ENCODE measurements at regions not wholly inside any gene's neighbourhood (a gene's known extent, or its start where the extent isn't known, plus 50 kb on each side); places are given as distances from the start of the nearest gene placed in this dataset.

DNA sequence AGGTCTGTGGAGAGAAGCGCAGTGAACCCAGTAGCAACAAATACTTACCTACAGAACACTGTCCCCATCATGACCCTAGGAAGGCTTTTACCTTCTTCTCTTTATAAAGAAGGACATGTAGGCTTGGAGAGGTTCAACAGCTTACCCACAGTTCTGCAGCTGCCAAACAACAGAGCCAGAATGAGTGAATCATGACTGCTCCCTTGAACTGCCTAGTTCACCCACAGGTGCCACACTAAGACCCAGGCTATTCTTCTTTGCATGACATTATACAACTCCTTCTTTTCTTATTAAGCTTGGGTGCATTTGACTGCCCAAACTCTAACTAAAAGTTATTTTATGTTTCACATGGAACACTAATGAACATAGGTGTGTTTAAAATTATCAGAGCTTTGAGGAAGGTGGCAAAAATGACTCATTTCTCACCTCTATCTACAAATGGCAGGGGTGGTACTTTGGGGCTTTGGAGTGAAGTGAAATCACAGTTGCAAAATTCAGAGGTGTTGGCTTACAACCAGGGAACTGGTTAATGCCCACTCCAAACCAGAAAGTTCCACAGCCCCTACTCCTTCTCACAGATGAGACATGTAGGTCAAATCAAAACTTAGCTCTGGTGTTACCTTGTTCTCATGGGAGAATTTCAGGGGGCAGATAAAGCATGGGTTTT, 201.6 kb downstream of the SEMA6A start:
- peaks cover 21% of the 10 kb centered on the region for H3K4me1 Mint-ChIP-seq (ENCODE audit: low read depth)
- H3K36me3 Mint-ChIP-seq = peaks cover 16% of the 10 kb centered on the region
- no peaks in the 10 kb centered on the region for H3K27me3 Mint-ChIP-seq
- H3K4me3 Mint-ChIP-seq = no peak overlapping the region
- no peaks in the 10 kb centered on the region for H3K9me3 Mint-ChIP-seq (ENCODE audit: low read depth)
- H3K27ac Mint-ChIP-seq = no peak overlapping the region

DNA sequence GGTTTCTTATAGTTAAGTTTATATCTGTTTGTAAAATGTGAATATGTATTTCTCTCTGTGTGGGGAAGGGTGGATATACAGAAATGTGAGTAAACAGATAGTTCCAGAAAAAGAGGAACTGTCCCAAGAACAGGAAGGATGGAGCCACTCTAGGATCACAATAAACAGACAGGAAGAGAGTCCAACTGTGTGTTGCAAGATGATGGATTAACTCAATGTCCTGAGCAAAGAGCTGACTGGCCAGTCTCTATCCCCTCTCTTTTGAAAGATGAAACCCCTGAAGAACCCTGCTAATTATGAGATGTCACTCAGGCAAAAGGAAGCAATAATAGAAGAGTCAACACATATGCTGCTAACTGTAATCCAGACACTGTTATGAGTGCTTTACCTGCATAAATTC, 202.7 kb downstream of the SEMA6A start:
- no peaks in the 10 kb centered on the region for H3K9me3 Mint-ChIP-seq (ENCODE audit: low read depth)
- peaks cover 16% of the 10 kb centered on the region for H3K36me3 Mint-ChIP-seq
- peaks cover 21% of the 10 kb centered on the region for H3K4me1 Mint-ChIP-seq (ENCODE audit: low read depth)
- no peaks in the 10 kb centered on the region for H3K27me3 Mint-ChIP-seq
- no peak overlapping the region for H3K4me3 Mint-ChIP-seq
- no peak overlapping the region for H3K27ac Mint-ChIP-seq

DNA sequence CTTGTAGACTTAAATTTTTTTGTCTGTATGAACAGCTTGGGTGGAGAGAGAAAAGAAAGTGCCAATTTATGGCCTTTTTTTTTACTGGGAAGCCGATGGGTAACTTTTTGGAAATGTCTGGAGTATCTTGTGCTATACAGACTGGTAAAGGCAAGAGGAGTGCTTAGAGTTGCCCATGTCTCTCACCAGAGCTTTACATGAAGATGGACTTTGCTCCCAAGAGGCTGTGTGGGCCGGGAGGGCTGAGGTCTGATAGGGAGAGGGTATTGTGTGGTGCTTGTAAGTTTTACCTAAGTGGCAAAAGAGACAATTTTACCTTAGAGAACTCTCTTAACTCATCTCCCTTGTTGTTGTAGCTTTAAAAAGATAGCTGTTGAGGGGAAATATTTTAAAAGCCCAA, 203.2 kb downstream of the SEMA6A start:
- Mint-ChIP-seq H3K4me1 (ENCODE audit: low read depth) (peaks cover 21% of the 10 kb centered on the region), H3K36me3 (peaks cover 16% of the 10 kb centered on the region), H3K4me3 (no peak overlapping the region), H3K27me3 (no peaks in the 10 kb centered on the region), H3K9me3 (ENCODE audit: low read depth) (no peaks in the 10 kb centered on the region), H3K27ac (no peak overlapping the region)

GRCh38 chr5:116370886-116371285, 203.7 kb downstream of the SEMA6A start:
- Mint-ChIP-seq H3K36me3 (peaks cover 17% of the 10 kb centered on the region), H3K4me3 (no peak overlapping the region), H3K9me3 (ENCODE audit: low read depth) (no peaks in the 10 kb centered on the region), H3K4me1 (ENCODE audit: low read depth) (peaks cover 21% of the 10 kb centered on the region), H3K27me3 (no peaks in the 10 kb centered on the region), H3K27ac (no peak overlapping the region)

DNA sequence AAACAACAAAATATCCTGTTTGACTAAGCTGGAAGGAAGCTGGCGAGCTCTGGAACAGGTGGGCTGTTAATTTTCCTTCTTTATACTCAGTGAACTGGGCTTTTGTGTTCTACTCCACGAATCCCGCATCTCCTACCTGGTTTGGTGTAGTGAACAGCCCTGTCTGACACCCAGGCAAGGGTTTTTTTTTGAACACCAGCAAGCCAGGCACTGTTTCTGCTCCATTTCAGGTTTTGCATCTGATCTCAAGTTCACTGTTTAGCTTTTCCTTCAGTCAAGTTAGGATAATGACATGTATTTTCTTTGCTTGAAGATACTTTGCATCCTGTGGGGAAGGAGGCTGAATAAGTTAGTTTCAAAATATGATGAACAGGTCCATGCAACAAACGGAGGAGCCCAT, 204.5 kb downstream of the SEMA6A start:
- H3K4me3 Mint-ChIP-seq = no peak overlapping the region
- H3K36me3 Mint-ChIP-seq = peaks cover 23% of the 10 kb centered on the region
- no peaks in the 10 kb centered on the region for H3K27me3 Mint-ChIP-seq
- H3K27ac Mint-ChIP-seq = no peak overlapping the region
- H3K9me3 Mint-ChIP-seq (ENCODE audit: low read depth) = no peaks in the 10 kb centered on the region
- peaks cover 21% of the 10 kb centered on the region for H3K4me1 Mint-ChIP-seq (ENCODE audit: low read depth)

- Mint-ChIP-seq H3K27ac (no peak overlapping the region), H3K4me1 (ENCODE audit: low read depth) (peaks cover 9% of the 10 kb centered on the region), H3K4me3 (no peak overlapping the region), H3K36me3 (peaks cover 26% of the 10 kb centered on the region), H3K9me3 (ENCODE audit: low read depth) (no peaks in the 10 kb centered on the region), H3K27me3 (no peaks in the 10 kb centered on the region)
Observed at GRCh38 chr5:116365006-116365496, 209.6 kb downstream of the SEMA6A start.

GRCh38 chr5:116363780-116364179, 210.8 kb downstream of the SEMA6A start:
- Mint-ChIP-seq H3K9me3 (ENCODE audit: low read depth) (no peaks in the 10 kb centered on the region), H3K36me3 (peaks cover 29% of the 10 kb centered on the region), H3K27me3 (no peaks in the 10 kb centered on the region), H3K27ac (no peak overlapping the region), H3K4me1 (ENCODE audit: low read depth) (peaks cover 3% of the 10 kb centered on the region), H3K4me3 (no peak overlapping the region)

DNA sequence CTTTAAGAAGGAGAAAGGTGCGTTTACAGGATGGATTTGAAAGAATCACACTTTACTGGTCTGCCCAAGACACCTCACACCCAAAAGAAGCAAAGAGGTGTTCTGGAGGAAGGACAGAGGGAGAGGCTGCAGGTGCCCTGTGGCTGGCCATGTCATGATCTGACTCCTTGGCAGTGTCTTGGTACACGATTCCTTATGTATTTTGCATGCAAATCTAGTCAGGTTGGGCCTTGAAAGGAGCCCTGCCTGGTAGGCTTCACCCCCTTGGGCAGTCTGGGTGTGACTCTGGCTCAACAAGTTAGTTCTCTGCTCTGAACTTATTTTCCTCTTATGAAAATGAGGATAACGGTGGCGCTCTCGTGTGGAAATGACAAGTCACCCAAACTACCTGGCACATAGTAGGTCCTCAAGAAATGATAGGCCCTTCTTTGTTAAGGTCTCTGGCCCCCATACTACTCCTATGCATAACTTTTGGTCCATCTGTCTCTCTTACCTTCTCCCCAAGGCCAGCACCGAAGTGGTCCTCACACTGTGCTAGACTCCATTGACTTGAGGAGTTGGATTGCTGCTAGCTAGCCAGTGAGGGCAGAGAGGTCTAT, 212.5 kb downstream of the SEMA6A start:
- Mint-ChIP-seq H3K36me3 (peaks cover 34% of the 10 kb centered on the region), H3K4me3 (no peak overlapping the region), H3K27me3 (no peaks in the 10 kb centered on the region), H3K4me1 (ENCODE audit: low read depth) (peaks cover 2% of the 10 kb centered on the region), H3K27ac (no peak overlapping the region), H3K9me3 (ENCODE audit: low read depth) (no peaks in the 10 kb centered on the region)

GRCh38 chr5:116361171-116361967, 213.3 kb downstream of the SEMA6A start:
- no peak overlapping the region for H3K4me3 Mint-ChIP-seq
- no peaks in the 10 kb centered on the region for H3K27me3 Mint-ChIP-seq
- H3K9me3 Mint-ChIP-seq (ENCODE audit: low read depth) = no peaks in the 10 kb centered on the region
- no peak overlapping the region for H3K27ac Mint-ChIP-seq
- H3K36me3 Mint-ChIP-seq = peaks cover 36% of the 10 kb centered on the region
- peaks cover 2% of the 10 kb centered on the region for H3K4me1 Mint-ChIP-seq (ENCODE audit: low read depth)

DNA sequence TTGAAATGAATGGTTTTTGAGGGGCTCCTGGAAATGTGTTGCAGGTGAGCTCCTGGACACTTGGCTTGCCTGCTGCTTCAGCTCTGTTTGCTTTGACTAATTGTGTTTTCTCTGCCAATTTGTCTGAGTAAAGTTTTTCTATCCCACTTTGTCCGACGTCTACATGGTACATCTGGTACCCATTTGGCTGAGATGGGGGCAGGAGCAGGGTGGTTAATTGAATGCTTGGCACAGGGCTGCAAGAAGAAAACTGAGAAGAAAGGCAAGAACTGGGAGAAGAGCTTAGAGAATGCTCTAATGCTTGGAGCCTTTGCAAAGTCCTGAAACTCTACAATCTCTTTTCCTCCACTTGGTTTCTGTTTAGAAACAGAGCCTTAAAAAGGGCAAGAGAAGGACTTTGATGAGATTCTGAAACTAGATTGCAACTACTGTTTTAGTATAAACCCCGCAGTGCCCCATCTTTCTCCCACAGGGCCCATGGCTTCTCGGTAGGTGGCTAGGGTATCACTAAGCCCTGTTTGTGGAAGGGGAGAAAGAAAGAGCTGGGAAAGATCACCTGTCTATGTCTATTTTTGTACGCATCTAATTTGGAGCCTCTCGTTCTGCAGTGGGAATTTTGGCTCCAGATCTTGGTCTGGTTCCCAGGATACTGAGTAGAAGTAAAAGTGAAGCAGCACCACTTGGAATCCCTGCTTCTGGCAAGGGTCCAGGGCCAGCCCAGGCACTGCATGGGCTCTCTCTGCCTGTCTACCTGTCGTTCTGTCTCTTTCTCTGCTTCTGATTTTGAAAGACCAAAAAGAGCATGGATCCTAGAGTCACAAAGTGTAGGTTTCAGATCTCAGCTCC, 214.4 kb downstream of the SEMA6A start:
- H3K27me3 Mint-ChIP-seq = no peaks in the 10 kb centered on the region
- H3K27ac Mint-ChIP-seq = no peak overlapping the region
- no peaks in the 10 kb centered on the region for H3K9me3 Mint-ChIP-seq (ENCODE audit: low read depth)
- no peak overlapping the region for H3K4me3 Mint-ChIP-seq
- peaks cover 2% of the 10 kb centered on the region for H3K4me1 Mint-ChIP-seq (ENCODE audit: low read depth)
- peaks cover 39% of the 10 kb centered on the region for H3K36me3 Mint-ChIP-seq

GRCh38 chr5:116359592-116359991, 215.0 kb downstream of the SEMA6A start:
- Mint-ChIP-seq H3K4me3 (no peak overlapping the region), H3K36me3 (peaks cover 40% of the 10 kb centered on the region), H3K27ac (no peak overlapping the region), H3K4me1 (ENCODE audit: low read depth) (peaks cover 2% of the 10 kb centered on the region), H3K9me3 (ENCODE audit: low read depth) (no peaks in the 10 kb centered on the region), H3K27me3 (no peaks in the 10 kb centered on the region)

GRCh38 chr5:116358911-116359418, 215.7 kb downstream of the SEMA6A start:
- H3K27me3 Mint-ChIP-seq = no peaks in the 10 kb centered on the region
- H3K4me3 Mint-ChIP-seq = no peak overlapping the region
- H3K9me3 Mint-ChIP-seq (ENCODE audit: low read depth) = peaks cover 1% of the 10 kb centered on the region
- H3K36me3 Mint-ChIP-seq = peaks cover 41% of the 10 kb centered on the region
- no peak overlapping the region for H3K27ac Mint-ChIP-seq
- peaks cover 2% of the 10 kb centered on the region for H3K4me1 Mint-ChIP-seq (ENCODE audit: low read depth)

- Mint-ChIP-seq H3K27me3 (no peaks in the 10 kb centered on the region), H3K9me3 (ENCODE audit: low read depth) (peaks cover 8% of the 10 kb centered on the region), H3K27ac (no peak overlapping the region), H3K36me3 (peaks cover 48% of the 10 kb centered on the region), H3K4me1 (ENCODE audit: low read depth) (peaks cover 2% of the 10 kb centered on the region), H3K4me3 (no peak overlapping the region)
Observed at GRCh38 chr5:116358015-116358523, 216.6 kb downstream of the SEMA6A start.

GRCh38 chr5:116355819-116356601, 218.6 kb downstream of the SEMA6A start:
- peaks cover 14% of the 10 kb centered on the region for H3K9me3 Mint-ChIP-seq (ENCODE audit: low read depth)
- no peaks in the 10 kb centered on the region for H3K27me3 Mint-ChIP-seq
- H3K36me3 Mint-ChIP-seq = peaks cover 54% of the 10 kb centered on the region
- H3K27ac Mint-ChIP-seq = no peak overlapping the region
- H3K4me3 Mint-ChIP-seq = no peak overlapping the region
- H3K4me1 Mint-ChIP-seq (ENCODE audit: low read depth) = peaks cover 2% of the 10 kb centered on the region

All from activated naive CD8-positive, alpha-beta T cell (primary cell).